NOMO-1 treated with DMSO at 0.1 percent for 48 hours (cell line): ENCODE measurements at regions not wholly inside any gene's neighbourhood (a gene's known extent, or its start where the extent isn't known, plus 50 kb on each side); places are given as distances from the start of the nearest gene placed in this dataset.
A peak's percentile ranks its signal among the peaks of the same experiment; 100 is the strongest.

ENCODE experiments used
- DNase-seq: peaks from one replicate; lab custom pipeline; 2025; ENCODE audit not compliant: unreplicated experiment; lab: John Stamatoyannopoulos, UW

GRCh38 chr11:92854162-92854561 lies 115.3 kb upstream of the MTNR1B start:
- DNase-seq: no peak

- DNase-seq: no peak
Measured at GRCh38 chr11:92854952-92855351, 114.5 kb upstream of the MTNR1B start.

- DNase-seq: no peak
Measured at GRCh38 chr11:92855607-92856405, 113.6 kb upstream of the MTNR1B start.

GRCh38 chr11:92857407-92857806 lies 112.0 kb upstream of the MTNR1B start:
- DNase-seq: no peak

- no peak for DNase-seq
Measured at GRCh38 chr11:92859156-92859690, 110.2 kb upstream of the MTNR1B start.

GRCh38 chr11:92861634-92862033 lies 107.8 kb upstream of the MTNR1B start:
- no peak for DNase-seq

- no peak for DNase-seq
Measured at GRCh38 chr11:92865352-92865751, 104.1 kb upstream of the MTNR1B start.

- DNase-seq: no peak
Measured at GRCh38 chr11:92866679-92867282, 102.7 kb upstream of the MTNR1B start.

- no peak for DNase-seq
Measured at GRCh38 chr11:92867913-92868619, 101.4 kb upstream of the MTNR1B start.

GRCh38 chr11:92869716-92870115 lies 99.7 kb upstream of the MTNR1B start:
- no peak for DNase-seq

GRCh38 chr11:92870196-92870832 lies 99.1 kb upstream of the MTNR1B start:
- no peak for DNase-seq

- DNase-seq: no peak
Measured at GRCh38 chr11:92873551-92873950, 95.9 kb upstream of the MTNR1B start.

GRCh38 chr11:92875473-92875872 lies 94.0 kb upstream of the MTNR1B start:
- no peak for DNase-seq

- no peak for DNase-seq
Measured at GRCh38 chr11:92879086-92879485, 90.4 kb upstream of the MTNR1B start.

- DNase-seq: no peak
Measured at GRCh38 chr11:92880381-92880780, 89.1 kb upstream of the MTNR1B start.

- DNase-seq: no peak
Measured at GRCh38 chr11:92881940-92882450, 87.5 kb upstream of the MTNR1B start.

- DNase-seq: no peak
Measured at GRCh38 chr11:92882828-92883611, 86.4 kb upstream of the MTNR1B start.

- DNase-seq: no peak
Measured at GRCh38 chr11:92885600-92885999, 83.9 kb upstream of the MTNR1B start.

- DNase-seq: peak; percentile 8
Measured at GRCh38 chr11:92886243-92886905, 83.1 kb upstream of the MTNR1B start.

GRCh38 chr11:92888696-92889095 lies 80.8 kb upstream of the MTNR1B start:
- no peak for DNase-seq
